AG04450 (cell line): ENCODE measurements at regions not wholly inside any gene's neighbourhood (a gene's known extent, or its start where the extent isn't known, plus 50 kb on each side); places are given as distances from the start of the nearest gene placed in this dataset.

Source experiments
- CTCF ChIA-PET: fragments of 300-600, 350-600 bp; formaldehyde crosslinking; extraction: SDS; loops from one replicate; lab custom pipeline; 2022; ENCODE audit warnings: antibody characterized with exemption, inconsistent platforms; lab: Charles Lee
- POLR2A ChIA-PET: fragments of 350-600 bp; formaldehyde crosslinking; extraction: SDS; loops from one replicate; lab custom pipeline; 2021; ENCODE audit warnings: antibody characterized with exemption, inconsistent platforms; lab: Yijun Ruan, JAX
- DNase-seq: peaks from one replicate; pipeline ENCODE4 v3.0.0-alpha.2; 2011; ENCODE audit warnings: low read depth, low spot score
- H3K27ac ChIP-seq: one replicate; pipeline ENCODE4 v1.5.1; 2012; ENCODE audit warnings: low read depth, low read length, control low read depth
- H3K27me3 ChIP-seq: one replicate; pipeline ENCODE4 v1.6.0; 2012; ENCODE audit warnings: low read length; ENCODE audit not compliant: control insufficient read depth, insufficient read depth
- H3K4me3 ChIP-seq: 2 replicates; pipeline ENCODE4 v1.5.1; 2011; ENCODE audit warnings: mild to moderate bottlenecking, low read depth, low read length, control low read depth
- H3K9me3 ChIP-seq: 2 replicates; pipeline ENCODE4 v1.5.1; 2012; ENCODE audit warnings: low read length; ENCODE audit not compliant: control insufficient read depth, insufficient read depth
- TF ChIP-seq, protein P1 (sequence below): IDR thresholded peaks from 2 replicates; pipeline ENCODE4 v1.5.1; 2011; ENCODE audit warnings: low read depth, low read length, control low read depth, inconsistent platforms

DNA sequence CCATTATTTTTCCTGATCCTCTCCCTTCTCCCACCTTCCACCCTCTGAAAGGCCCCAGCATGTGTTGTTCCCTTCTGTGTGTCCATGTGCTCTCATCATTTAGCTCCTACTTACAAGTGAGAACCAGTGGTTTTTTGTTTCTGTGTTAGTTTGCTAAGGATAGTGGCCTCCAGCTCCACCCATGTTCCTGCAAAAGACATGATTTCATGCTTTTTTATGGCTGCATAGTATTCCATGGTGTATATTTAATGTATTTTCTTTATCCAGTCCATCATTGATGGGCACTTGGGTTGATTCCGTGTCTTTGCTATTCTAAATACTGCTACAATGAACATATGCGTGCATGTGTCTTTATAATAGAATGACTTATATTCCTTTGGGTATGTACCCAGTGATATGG, 89.4 kb upstream of the C1orf174 start:
- no peak overlapping the region for H3K4me3 ChIP-seq
- no peaks in the 10 kb centered on the region for H3K27me3 ChIP-seq
- DNase-seq = no peak
- TF ChIP-seq, protein P1, sequence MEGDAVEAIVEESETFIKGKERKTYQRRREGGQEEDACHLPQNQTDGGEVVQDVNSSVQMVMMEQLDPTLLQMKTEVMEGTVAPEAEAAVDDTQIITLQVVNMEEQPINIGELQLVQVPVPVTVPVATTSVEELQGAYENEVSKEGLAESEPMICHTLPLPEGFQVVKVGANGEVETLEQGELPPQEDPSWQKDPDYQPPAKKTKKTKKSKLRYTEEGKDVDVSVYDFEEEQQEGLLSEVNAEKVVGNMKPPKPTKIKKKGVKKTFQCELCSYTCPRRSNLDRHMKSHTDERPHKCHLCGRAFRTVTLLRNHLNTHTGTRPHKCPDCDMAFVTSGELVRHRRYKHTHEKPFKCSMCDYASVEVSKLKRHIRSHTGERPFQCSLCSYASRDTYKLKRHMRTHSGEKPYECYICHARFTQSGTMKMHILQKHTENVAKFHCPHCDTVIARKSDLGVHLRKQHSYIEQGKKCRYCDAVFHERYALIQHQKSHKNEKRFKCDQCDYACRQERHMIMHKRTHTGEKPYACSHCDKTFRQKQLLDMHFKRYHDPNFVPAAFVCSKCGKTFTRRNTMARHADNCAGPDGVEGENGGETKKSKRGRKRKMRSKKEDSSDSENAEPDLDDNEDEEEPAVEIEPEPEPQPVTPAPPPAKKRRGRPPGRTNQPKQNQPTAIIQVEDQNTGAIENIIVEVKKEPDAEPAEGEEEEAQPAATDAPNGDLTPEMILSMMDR = no peak
- no peak overlapping the region for H3K27ac ChIP-seq
- H3K9me3 ChIP-seq = peaks cover 71% of the 10 kb centered on the region
- CTCF ChIA-PET = no interaction called here
- POLR2A ChIA-PET = no interaction called here

DNA sequence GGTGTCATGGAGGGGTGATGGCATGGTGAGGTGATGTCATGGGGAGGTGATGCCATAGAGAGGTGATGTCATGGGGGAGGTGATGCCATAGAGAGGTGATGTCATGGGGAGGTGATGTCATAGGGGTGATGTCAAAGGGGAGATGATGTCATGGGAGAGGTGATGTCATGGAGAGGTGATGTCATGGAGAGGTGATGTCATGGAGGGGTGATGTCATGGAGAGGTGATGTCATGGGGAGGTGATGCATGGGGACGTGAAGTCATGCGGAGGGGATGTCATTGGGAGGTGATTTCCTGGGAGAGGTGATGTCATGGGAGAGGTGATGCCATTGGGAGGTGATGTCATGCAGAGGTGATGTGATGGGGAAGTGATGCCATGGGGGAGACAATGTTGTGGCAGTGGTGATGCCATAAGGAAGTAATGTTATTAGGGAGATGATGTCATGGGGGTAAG, 92.1 kb upstream of the C1orf174 start:
- Histone ChIP-seq H3K4me3 (no peak overlapping the region), H3K27me3 (no peaks in the 10 kb centered on the region), H3K9me3 (peaks cover 73% of the 10 kb centered on the region), H3K27ac (no peak overlapping the region)
- no peak for DNase-seq
- CTCF ChIA-PET = no interaction called here
- TF ChIP-seq, protein P1 = no peak
- POLR2A ChIA-PET = no interaction called here

- no peak overlapping the region for H3K27ac ChIP-seq
- ChIA-PET CTCF (no interaction called here), POLR2A (no interaction called here)
- H3K4me3 ChIP-seq = no peak overlapping the region
- no peak for DNase-seq
- peaks cover 73% of the 10 kb centered on the region for H3K9me3 ChIP-seq
- TF ChIP-seq, protein P1 = no peak
- no peaks in the 10 kb centered on the region for H3K27me3 ChIP-seq
Measured at GRCh38 chr1:3992746-3993145, 92.7 kb upstream of the C1orf174 start.

DNA sequence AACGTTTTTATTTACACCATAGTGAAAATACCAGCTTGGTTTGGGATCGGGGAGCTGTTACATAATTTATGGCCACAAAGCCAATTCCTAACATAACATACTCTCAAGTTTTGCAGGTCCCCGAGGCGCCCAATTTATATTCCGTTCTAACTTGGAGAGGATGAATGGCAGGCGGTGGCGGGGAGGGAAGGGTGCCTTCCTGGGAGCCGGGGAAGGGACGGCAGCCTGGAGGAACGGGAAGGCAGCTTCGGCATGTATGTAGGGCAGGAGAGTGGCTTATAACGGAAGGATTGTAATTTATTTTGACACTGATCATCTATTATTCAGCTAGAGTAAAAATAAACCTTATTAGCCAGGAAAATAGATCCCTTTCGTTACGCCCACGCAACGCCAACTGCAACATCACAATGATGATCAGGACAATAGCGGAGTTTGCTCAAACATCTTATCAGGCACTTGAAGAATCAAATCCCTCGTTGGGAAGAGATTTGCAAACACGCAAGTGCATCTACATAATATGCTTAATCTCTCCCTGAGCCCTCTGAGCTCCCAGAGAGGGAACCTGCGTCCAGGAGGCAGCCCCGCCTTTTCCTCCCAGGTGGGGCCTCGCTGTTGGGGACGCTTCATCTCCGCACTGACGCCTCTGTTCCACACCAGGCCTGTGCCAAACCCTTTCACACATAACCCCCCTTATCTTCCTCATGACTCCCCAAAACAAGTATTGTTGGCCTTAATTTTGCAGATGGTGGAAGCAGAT, 93.7 kb upstream of the C1orf174 start:
- POLR2A ChIA-PET = no interaction called here
- no peak for DNase-seq
- Histone ChIP-seq H3K4me3 (no peak overlapping the region), H3K27me3 (no peaks in the 10 kb centered on the region), H3K9me3 (peaks cover 75% of the 10 kb centered on the region), H3K27ac (no peak overlapping the region)
- TF ChIP-seq, protein P1 = no peak
- CTCF ChIA-PET = no interaction called here

DNA sequence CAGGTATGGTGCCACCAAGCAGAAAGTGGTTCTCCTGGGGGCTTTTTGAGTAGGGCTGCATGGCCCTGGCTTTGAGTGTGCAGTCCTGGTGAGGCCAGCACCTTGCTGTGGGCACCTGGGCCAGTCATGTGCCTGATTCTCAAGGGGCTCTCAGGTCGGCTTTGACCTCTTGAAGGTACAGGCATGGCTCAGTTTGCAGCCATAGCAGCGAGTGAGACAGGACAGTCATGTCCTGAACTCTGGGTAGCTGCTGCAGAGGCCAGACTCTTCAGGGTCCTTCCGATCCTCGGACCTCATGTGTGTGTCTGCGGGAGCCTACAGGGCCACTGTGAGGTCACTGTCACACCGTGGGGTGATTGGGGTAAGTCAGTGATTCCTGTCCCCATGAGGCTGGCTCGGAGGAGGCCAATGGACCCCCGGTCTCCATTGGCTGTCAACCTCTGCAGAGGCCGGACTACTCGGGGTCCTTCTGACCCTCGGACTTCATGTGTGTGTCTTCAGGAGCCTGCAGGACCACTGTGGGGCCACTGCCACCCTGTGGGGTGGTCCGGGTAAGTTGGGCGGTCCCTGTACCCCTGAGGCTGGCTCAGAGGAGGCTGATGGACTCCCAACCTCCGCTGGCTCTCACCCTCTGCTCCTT, 95.2 kb upstream of the C1orf174 start:
- POLR2A ChIA-PET = no interaction called here

More for the DNA sequence above, 95.2 kb upstream of the C1orf174 start:
- CTCF ChIA-PET = no interaction called here
- TF ChIP-seq, protein P1 = no peak
- Histone ChIP-seq H3K27me3 (no peaks in the 10 kb centered on the region), H3K9me3 (peaks cover 88% of the 10 kb centered on the region), H3K4me3 (no peak overlapping the region), H3K27ac (no peak overlapping the region)
- DNase-seq = no peak
